ENCODE measurements at regions not wholly inside any gene's neighbourhood (a gene's known extent, or its start where the extent isn't known, plus 50 kb on each side); places are given as distances from the start of the nearest gene placed in this dataset.
"Not testable (repeated sequence)": the region's sequence is repeated elsewhere in the genome, so short reads cannot be mapped to it uniquely, and the experiment has no call there.

DNA sequence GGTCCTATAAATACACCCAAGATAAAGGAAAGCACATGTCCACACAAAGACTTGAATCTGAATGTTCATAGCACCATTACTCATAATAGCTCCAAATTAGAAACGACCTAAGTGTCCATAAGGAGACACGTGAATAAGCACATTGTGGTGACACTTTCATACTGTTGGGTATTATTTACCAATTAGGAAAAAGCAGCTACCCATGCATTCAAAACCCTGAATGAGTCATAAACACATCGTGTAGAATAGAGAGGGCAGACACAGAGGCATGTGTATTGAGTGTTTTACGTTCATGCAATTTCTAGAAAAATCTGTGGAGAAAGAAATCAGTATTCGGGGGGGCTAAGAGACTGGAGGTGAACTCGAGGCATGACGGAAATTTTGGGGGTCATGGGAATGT, 396.7 kb downstream of the THBS2 start:
- no peaks in the 10 kb centered on the region for H3K27me3 ChIP-seq (ENCODE audit: control insufficient read depth, insufficient read depth, low read length)
- H3K4me1 ChIP-seq (ENCODE audit: control insufficient read depth in 2 of 3, insufficient read depth in 2 of 3, low read depth in 1 of 3, low read length in 3 of 3) = no peaks in the 10 kb centered on the region
- H3K9me3 ChIP-seq (ENCODE audit: control insufficient read depth in 2 of 3, insufficient read depth in 1 of 3, low read length in 3 of 3) = no peaks in the 10 kb centered on the region
- no peak overlapping the region for H3K27ac ChIP-seq (ENCODE audit: low read depth in 2 of 2, low read length in 2 of 2)
- no peak overlapping the region for H3K4me3 ChIP-seq (ENCODE audit: low read length in 3 of 3)
- FAIRE-seq (no peak), DNase-seq (no peak)
- TF ChIP-seq, protein P1, sequence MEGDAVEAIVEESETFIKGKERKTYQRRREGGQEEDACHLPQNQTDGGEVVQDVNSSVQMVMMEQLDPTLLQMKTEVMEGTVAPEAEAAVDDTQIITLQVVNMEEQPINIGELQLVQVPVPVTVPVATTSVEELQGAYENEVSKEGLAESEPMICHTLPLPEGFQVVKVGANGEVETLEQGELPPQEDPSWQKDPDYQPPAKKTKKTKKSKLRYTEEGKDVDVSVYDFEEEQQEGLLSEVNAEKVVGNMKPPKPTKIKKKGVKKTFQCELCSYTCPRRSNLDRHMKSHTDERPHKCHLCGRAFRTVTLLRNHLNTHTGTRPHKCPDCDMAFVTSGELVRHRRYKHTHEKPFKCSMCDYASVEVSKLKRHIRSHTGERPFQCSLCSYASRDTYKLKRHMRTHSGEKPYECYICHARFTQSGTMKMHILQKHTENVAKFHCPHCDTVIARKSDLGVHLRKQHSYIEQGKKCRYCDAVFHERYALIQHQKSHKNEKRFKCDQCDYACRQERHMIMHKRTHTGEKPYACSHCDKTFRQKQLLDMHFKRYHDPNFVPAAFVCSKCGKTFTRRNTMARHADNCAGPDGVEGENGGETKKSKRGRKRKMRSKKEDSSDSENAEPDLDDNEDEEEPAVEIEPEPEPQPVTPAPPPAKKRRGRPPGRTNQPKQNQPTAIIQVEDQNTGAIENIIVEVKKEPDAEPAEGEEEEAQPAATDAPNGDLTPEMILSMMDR (IDR thresholded peaks at IDR 0.05; ENCODE audit: borderline replicate concordance, extremely low read depth, insufficient read depth) = no peak
- no peak overlapping the region for H3K9ac ChIP-seq (ENCODE audit: low read length in 3 of 3)
- intact Hi-C loops (cut with DNase I) = no loop called here
- no peaks in the 10 kb centered on the region for H3K36me3 ChIP-seq (ENCODE audit: control insufficient read depth in 2 of 3, insufficient read depth in 3 of 3, low read length in 3 of 3)

DNA sequence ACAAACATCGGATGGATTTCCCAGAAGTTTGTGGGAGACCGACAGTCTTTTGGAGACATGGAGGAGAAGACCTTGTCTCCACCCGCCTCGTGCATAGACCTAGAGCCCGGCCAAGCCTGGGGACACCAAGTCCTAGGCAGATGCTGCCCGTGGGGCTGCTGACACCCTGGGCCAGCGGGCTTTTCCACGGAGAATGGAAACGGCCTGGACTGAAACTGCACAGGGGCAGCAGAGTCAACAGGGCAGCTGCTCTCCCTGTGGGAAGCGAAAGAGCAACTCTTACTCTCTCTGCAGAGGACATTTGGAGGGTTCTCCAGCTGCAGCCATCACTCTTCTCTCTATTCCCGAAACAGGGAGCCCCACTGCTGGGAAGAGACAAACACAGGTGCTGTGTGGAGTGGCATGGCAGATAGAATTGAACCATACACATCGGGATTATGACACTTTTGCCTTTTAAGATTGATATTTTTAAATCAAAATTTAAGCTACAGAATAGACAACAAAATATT, 401.2 kb downstream of the THBS2 start:
- DNase-seq (peak in 1 of 5 donors; percentile 73), FAIRE-seq (no peak)
- H3K27me3 ChIP-seq (ENCODE audit: control insufficient read depth, insufficient read depth, low read length) = no peaks in the 10 kb centered on the region
- H3K9ac ChIP-seq (ENCODE audit: low read length in 3 of 3) = no peak overlapping the region
- TF ChIP-seq, protein P1 (IDR thresholded peaks at IDR 0.05; ENCODE audit: borderline replicate concordance, extremely low read depth, insufficient read depth) = no peak
- H3K36me3 ChIP-seq (ENCODE audit: control insufficient read depth in 2 of 3, insufficient read depth in 3 of 3, low read length in 3 of 3) = no peaks in the 10 kb centered on the region
- H3K4me1 ChIP-seq (ENCODE audit: control insufficient read depth in 2 of 3, insufficient read depth in 2 of 3, low read depth in 1 of 3, low read length in 3 of 3) = peaks cover 0 to 5% (median 5%) of the 10 kb centered on the region in 3 donors
- peak overlapping the region in 1 of 3 donors; percentile 13 for H3K4me3 ChIP-seq (ENCODE audit: low read length in 3 of 3)
- H3K27ac ChIP-seq (ENCODE audit: low read depth in 2 of 2, low read length in 2 of 2) = no peak overlapping the region
- intact Hi-C loops (cut with DNase I) = no loop called here
- no peaks in the 10 kb centered on the region for H3K9me3 ChIP-seq (ENCODE audit: control insufficient read depth in 2 of 3, insufficient read depth in 1 of 3, low read length in 3 of 3)

DNA sequence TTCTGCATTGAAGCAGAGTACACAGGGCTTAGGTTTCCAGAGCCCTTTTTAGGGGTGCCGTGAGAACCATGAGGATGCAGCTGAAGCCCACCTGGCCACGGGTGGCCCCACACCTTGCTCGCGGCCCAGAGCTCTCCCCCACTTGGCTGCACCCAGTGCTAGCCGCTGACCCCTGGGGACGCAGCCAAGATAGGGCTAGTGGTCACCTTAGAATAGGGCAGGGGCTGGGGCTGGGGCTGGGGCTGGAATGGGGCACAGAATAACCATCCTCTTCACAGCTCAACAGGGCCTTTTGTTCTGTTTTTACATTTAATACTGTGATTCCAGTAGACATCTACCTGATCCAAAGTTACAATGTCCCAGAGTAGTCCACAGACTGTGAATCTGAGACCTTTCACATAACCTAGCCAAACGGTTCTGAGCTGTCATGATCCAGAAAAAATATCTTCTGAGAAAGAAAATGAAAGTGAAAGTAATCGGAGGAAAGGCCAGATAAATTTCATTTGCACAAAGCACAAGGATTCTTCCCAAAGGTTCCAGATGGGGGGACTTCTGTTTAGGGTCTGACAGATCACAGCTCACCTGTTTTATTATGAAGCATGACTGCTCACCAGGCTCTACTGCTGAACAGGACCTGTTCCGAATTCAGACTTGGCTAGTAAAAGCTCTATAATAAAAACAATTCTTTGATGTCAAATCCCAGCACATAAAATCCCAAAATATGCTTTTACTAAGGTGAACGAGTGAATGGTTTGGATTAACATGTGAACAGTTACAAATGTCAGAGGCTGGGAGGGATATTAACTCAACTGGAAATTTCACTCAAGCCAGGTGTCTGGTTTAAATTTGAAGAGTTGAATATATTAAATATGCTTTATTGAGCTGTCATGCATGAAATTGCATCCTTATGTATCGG, 401.9 kb downstream of the THBS2 start:
- Histone ChIP-seq H3K9ac (ENCODE audit: low read length in 3 of 3) (peak overlapping the region in 1 of 3 donors; percentile 5), H3K27me3 (ENCODE audit: control insufficient read depth, insufficient read depth, low read length) (no peaks in the 10 kb centered on the region), H3K4me3 (ENCODE audit: low read length in 3 of 3) (peak overlapping the region in 2 of 3 donors; percentile 13 to 18), H3K27ac (ENCODE audit: low read depth in 2 of 2, low read length in 2 of 2) (no peak overlapping the region), H3K4me1 (ENCODE audit: control insufficient read depth in 2 of 3, insufficient read depth in 2 of 3, low read depth in 1 of 3, low read length in 3 of 3) (peaks cover 0 to 5% (median 5%) of the 10 kb centered on the region in 3 donors), H3K9me3 (ENCODE audit: control insufficient read depth in 2 of 3, insufficient read depth in 1 of 3, low read length in 3 of 3) (no peaks in the 10 kb centered on the region), H3K36me3 (ENCODE audit: control insufficient read depth in 2 of 3, insufficient read depth in 3 of 3, low read length in 3 of 3) (no peaks in the 10 kb centered on the region)
- FAIRE-seq = no peak
- TF ChIP-seq, protein P1 (IDR thresholded peaks at IDR 0.05; ENCODE audit: borderline replicate concordance, extremely low read depth, insufficient read depth) = no peak
- intact Hi-C loops (cut with DNase I) = no loop called here
- DNase-seq = no peak

DNA sequence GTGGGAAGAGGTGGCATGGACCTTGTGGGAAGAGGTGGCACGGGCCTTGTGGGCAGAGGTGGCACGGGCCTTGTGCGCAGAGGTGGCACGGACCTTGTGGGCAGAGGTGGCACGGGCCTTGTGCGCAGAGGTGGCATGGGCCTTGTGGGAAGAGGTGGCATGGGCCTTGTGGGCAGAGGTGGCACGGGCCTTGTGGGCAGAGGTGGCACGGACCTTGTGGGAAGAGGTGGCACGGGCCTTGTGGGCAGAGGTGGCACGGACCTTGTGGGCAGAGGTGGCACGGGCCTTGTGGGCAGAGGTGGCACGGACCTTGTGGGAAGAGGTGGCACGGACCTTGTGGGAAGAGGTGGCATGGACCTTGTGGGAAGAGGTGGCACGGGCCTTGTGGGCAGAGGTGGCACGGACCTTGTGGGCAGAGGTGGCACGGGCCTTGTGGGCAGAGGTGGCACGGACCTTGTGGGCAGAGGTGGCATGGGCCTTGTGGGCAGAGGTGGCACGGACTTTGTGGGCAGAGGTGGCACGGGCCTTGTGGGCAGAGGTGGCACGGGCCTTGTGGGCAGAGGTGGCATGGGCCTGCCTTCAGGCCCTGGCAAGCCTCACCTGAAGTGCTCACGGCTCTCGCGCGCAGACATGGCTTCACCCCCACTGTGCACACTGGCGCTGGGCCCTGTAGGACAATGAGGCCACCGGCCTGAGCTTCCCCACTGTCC, 403.5 kb downstream of the THBS2 start:
- H3K4me1 ChIP-seq (ENCODE audit: control insufficient read depth in 2 of 3, insufficient read depth in 2 of 3, low read depth in 1 of 3, low read length in 3 of 3); FAIRE-seq; DNase-seq; H3K27ac ChIP-seq (ENCODE audit: low read depth in 2 of 2, low read length in 2 of 2); H3K9ac ChIP-seq (ENCODE audit: low read length in 3 of 3); H3K36me3 ChIP-seq (ENCODE audit: control insufficient read depth in 2 of 3, insufficient read depth in 3 of 3, low read length in 3 of 3); H3K9me3 ChIP-seq (ENCODE audit: control insufficient read depth in 2 of 3, insufficient read depth in 1 of 3, low read length in 3 of 3); H3K27me3 ChIP-seq (ENCODE audit: control insufficient read depth, insufficient read depth, low read length); H3K4me3 ChIP-seq (ENCODE audit: low read length in 3 of 3); intact Hi-C loops (cut with DNase I): not testable (repeated sequence)
